CD4-positive, alpha-beta T cell treated with Interleukin-4 for 1 hour (primary cell): ENCODE measurements at regions not wholly inside any gene's neighbourhood (a gene's known extent, or its start where the extent isn't known, plus 50 kb on each side); places are given as distances from the start of the nearest gene placed in this dataset.

Source experiments
- DNase-seq, 2 donors: peaks; one replicate each; pipeline ENCODE4 v3.0.0-alpha.2; 2020 to 2022

DNA sequence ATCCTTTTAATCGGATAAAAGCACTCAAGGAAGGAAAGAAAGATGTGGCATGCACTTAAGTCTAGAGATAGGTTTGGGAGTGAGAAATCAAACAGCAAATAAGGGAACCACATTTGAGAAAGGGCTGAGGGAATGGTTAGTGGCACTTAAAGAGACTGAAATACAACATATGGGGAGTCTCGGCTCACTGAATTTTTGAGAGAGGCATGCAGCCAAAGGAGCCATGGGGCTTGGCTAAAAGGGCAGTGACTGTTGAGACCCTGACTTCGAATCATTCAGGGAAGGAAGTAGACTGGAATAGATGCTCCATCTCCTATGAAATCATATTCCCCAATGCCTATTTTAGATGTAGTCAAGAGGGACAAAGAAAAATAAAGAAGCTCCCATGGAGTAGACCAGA, 58.3 kb upstream of the HAO2 start:
- DNase-seq: no peak

DNA sequence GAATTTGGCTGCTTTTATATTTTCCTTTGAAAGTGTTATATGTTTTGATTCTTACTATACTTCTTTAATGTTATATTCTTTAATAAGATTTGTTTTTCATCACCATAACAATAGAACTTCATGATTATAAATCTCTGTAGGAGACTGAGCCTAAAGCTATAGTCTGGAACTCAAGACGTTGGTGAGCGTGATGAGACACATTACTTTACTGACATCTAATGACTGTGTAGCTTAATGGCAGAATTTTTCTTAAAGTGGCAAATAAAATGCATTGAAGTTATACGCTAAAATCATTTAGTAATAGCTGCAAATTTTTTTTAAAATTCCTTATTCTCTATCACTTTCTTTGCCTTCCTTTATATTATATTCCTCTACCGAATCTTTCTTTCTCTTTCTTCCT, 56.1 kb upstream of the HAO2 start:
- DNase-seq: no peak

- DNase-seq: no peak
Observed at GRCh38 chr1:119314001-119314796, 54.4 kb upstream of the HAO2 start.

GRCh38 chr1:119316870-119317416, 51.6 kb upstream of the HAO2 start:
- no peak for DNase-seq

DNA sequence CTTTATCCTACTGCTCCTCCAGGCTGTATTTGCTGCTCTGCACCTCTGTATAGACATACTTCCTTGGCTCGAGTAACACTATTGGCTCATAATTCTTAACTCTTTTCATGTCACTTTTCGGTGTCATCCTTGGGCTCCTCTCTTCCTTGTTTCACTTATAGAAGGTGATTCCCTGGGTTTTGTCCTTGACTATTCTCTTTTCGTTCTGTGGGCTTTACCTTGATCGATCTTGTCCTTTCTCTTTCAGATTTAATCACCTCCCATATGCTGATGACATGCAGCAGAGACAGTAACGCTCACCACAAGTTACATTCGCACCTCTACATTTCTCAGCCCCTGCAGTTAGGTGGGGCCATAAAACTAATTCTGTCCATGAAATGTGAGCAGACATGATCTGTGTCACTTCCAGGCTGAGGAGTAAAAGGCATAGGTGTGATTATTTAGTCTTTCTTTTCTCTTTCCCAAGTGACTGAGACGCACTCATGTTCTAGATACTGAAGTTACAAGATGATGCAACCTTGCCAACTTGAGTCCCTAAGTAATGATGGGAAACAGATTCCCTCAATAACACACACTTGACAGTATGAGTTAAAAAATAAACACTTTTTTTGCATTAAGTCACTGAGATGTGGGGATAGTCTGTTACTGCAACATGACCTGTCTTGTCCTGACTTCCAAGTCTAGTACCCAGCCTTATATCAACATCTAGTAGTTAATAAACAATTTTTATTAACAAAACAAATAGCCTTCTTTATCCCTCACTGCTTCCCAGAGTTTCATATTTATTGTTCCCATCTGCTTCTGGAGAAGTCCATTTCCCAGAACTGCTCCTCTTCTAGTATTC, 49.9 kb upstream of the HAO2 start:
- DNase-seq: no peak
